Mesothelial cell of epicardium (in vitro differentiated cells): ENCODE measurements at regions not wholly inside any gene's neighbourhood (a gene's known extent, or its start where the extent isn't known, plus 50 kb on each side); places are given as distances from the start of the nearest gene placed in this dataset.

Experiments used
- DNase-seq, 2 experiments: peaks; one replicate each; pipeline ENCODE4 v3.0.0; 2021; ENCODE audit warnings: low spot score in 2 of 2; ENCODE audit not compliant: unreplicated experiment in 2 of 2
- H3K27ac Mint-ChIP-seq: 2 replicates; pipeline ENCODE4 v1.8.0; 2021; ENCODE audit warnings: mixed read lengths
- H3K27me3 Mint-ChIP-seq: 2 replicates; pipeline ENCODE4 v1.8.0; 2021; ENCODE audit warnings: low read depth, mixed read lengths
- H3K36me3 Mint-ChIP-seq: 2 replicates; pipeline ENCODE4 v1.8.0; 2021; ENCODE audit warnings: mixed read lengths
- H3K4me1 Mint-ChIP-seq: 2 replicates; pipeline ENCODE4 v1.8.0; 2021; ENCODE audit warnings: mixed read lengths
- H3K4me3 Mint-ChIP-seq: 2 replicates; pipeline ENCODE4 v1.8.0; 2021; ENCODE audit warnings: mild to moderate bottlenecking, moderate library complexity, mixed read lengths
- H3K9me3 Mint-ChIP-seq: 2 replicates; pipeline ENCODE4 v1.8.0; 2021; ENCODE audit warnings: mixed read lengths
- TF ChIP-seq, protein P1 (sequence below): fragments of 200-600 bp; sonication (generic); IDR thresholded peaks from one replicate; pipeline ENCODE4 v1.5.0; 2021; ENCODE audit warnings: antibody characterized with exemption; ENCODE audit not compliant: unreplicated experiment

DNA sequence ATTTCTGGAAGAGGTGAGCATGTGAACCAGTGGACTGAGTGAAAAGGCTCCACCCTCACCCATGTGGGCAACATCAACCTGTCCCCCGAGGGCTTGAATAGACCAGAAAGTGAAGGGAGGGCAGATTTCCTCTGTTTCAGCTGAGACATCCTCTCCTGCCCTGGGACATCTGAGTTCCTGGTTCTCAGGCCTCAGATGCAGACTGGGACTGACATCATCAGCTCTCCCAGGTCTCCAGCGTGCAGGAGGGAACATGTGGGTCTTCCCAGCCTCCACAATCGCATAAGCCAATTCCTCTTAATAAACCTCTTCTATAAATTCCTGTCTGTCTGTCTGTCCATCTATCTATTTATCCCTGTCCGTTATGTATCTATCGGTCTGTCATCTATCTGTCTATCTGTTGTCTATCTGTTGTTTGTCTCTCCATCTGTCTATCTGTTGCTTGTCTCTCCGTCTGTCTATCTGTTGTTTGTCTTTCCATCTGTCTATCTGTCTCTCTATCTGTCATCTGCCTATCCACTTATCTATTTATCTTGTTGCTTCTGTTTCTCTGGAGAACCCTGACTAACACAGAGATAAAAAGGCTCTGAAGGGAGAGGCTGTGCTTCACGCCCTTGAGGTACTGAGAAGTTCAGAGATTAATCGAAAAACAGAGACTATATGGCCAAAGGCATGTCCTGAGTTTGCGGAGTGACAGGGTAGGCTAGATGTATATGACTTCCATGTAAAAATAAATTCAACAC, 140.3 kb upstream of the PFKP start:
- TF ChIP-seq, protein P1, sequence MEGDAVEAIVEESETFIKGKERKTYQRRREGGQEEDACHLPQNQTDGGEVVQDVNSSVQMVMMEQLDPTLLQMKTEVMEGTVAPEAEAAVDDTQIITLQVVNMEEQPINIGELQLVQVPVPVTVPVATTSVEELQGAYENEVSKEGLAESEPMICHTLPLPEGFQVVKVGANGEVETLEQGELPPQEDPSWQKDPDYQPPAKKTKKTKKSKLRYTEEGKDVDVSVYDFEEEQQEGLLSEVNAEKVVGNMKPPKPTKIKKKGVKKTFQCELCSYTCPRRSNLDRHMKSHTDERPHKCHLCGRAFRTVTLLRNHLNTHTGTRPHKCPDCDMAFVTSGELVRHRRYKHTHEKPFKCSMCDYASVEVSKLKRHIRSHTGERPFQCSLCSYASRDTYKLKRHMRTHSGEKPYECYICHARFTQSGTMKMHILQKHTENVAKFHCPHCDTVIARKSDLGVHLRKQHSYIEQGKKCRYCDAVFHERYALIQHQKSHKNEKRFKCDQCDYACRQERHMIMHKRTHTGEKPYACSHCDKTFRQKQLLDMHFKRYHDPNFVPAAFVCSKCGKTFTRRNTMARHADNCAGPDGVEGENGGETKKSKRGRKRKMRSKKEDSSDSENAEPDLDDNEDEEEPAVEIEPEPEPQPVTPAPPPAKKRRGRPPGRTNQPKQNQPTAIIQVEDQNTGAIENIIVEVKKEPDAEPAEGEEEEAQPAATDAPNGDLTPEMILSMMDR, result no peak
- DNase-seq, result no peak
- Mint-ChIP-seq H3K4me1 (peaks cover 4% of the 10 kb centered on the region), H3K36me3 (no peaks in the 10 kb centered on the region), H3K4me3 (no peak overlapping the region), H3K9me3 (no peaks in the 10 kb centered on the region), H3K27ac (no peak overlapping the region), H3K27me3 (peaks cover 49% of the 10 kb centered on the region)

DNA sequence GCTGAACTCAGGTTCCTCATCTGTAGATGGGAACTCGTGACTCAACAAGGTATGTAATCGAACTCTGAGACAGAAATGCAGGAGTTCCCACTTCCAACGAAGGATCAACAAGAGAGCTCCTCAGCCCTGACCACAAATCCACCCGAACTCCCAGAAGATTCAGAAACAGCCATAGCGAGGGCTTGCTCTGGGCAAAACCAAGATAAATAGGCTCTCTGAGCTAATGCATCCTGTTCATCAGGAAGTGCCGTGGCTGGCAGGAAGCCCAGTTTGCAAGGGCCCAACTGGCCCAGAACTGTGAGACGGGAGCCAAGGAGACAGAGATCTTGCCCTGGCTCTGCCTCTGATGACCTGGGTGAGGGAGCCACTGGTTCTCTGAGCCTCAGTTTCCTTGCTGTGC, 141.7 kb upstream of the PFKP start:
- no peak overlapping the region for H3K4me3 Mint-ChIP-seq
- H3K36me3 Mint-ChIP-seq, result no peaks in the 10 kb centered on the region
- H3K4me1 Mint-ChIP-seq, result peaks cover 4% of the 10 kb centered on the region
- no peak overlapping the region for H3K27ac Mint-ChIP-seq
- TF ChIP-seq, protein P1, result no peak
- H3K27me3 Mint-ChIP-seq, result peaks cover 61% of the 10 kb centered on the region
- DNase-seq, result no peak
- H3K9me3 Mint-ChIP-seq, result no peaks in the 10 kb centered on the region

DNA sequence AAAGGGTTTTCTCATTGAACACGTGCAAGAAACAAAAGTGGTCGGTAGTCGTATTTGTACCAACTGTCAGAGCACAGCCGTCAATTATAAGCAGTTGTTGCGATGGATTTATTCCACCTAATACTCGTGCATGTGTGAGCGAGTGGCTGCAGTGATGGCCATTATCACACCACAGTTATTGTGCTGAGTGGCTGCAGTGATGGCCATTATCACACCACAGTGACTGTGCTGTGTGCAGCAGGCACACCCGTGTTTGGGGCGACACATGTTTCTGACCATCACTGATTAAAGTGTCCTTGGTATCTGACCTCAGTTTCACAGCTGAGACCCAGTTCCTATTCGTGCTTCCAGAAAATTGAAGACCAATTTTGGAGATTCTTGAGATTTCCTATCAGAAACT, 142.9 kb upstream of the PFKP start:
- no peaks in the 10 kb centered on the region for H3K36me3 Mint-ChIP-seq
- TF ChIP-seq, protein P1, result no peak
- H3K4me3 Mint-ChIP-seq, result no peak overlapping the region
- no peak overlapping the region for H3K27ac Mint-ChIP-seq
- H3K27me3 Mint-ChIP-seq, result peaks cover 64% of the 10 kb centered on the region
- H3K4me1 Mint-ChIP-seq, result peaks cover 4% of the 10 kb centered on the region
- H3K9me3 Mint-ChIP-seq, result no peaks in the 10 kb centered on the region
- no peak for DNase-seq

DNA sequence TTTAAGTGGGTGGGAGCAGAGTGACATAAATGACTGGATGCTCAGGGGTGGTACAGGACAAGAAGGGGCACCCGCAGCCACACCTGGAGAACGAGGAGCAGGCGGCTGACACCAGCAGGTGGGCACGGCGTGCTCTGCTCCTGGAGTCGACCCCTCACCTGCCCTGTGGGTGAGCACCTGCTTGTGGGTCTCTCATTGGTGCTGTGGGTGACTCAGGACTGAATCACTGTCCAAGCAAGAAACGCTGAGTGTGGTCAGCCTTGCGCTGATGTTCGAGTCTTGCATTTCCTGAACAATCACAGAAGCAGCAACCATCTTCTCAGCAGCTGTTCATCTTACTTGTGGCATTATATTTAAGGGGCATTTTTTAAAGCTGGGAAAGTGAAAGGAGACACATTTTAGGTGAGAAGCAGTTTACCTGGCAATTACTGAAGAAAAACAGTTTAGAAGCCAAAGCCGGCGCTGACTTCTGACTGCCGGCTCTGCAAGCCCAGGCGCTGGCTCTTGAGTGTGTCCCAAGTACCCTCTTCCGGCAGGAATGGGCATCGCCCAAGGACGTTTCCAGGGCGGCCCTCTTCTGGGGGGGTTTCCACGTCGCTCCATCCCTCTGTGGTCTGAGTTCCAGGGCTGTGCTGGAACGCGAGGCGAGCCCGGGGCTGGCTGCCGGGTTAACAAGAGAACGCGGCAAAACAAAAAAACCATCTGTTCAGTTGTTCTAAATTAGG, 145.2 kb upstream of the PFKP start:
- no peak overlapping the region for H3K4me3 Mint-ChIP-seq
- no peaks in the 10 kb centered on the region for H3K4me1 Mint-ChIP-seq
- no peak overlapping the region for H3K27ac Mint-ChIP-seq

DNA sequence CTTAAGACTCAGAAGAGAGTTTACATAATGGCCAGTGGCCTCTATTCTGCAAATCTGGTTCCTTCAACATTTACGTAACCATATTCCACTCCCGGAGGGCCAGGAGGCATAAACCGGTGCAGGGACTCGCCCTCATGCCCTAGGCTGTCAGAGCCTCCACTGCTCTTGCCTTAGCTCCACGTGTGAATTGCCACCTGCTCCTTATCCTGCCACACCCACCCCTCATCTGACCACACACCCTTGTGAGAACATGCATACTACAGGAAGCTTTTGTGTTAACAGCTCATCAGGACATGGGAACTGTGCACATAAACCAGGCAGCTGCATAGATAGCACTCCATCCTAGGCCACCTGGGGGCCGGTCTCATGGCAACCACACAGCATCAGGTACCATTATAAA, 146.7 kb upstream of the PFKP start:
- Mint-ChIP-seq H3K27ac (no peak overlapping the region), H3K4me1 (no peaks in the 10 kb centered on the region), H3K27me3 (peaks cover 56% of the 10 kb centered on the region), H3K9me3 (no peaks in the 10 kb centered on the region), H3K4me3 (no peak overlapping the region), H3K36me3 (no peaks in the 10 kb centered on the region)
- DNase-seq, result no peak
- TF ChIP-seq, protein P1, result no peak

More for the DNA sequence above, 145.2 kb upstream of the PFKP start:
- DNase-seq, result no peak
- H3K36me3 Mint-ChIP-seq, result no peaks in the 10 kb centered on the region
- peaks cover 60% of the 10 kb centered on the region for H3K27me3 Mint-ChIP-seq
- TF ChIP-seq, protein P1, result no peak
- no peaks in the 10 kb centered on the region for H3K9me3 Mint-ChIP-seq
